Endothelial cell of umbilical vein (primary cell): ENCODE measurements at regions not wholly inside any gene's neighbourhood (a gene's known extent, or its start where the extent isn't known, plus 50 kb on each side); places are given as distances from the start of the nearest gene placed in this dataset.

Source experiments
- BruUV-seq: library from RNA; stranded (reverse); fragments of 400-500 nt; replicated peaks from 2 replicates; lab custom pipeline; 2021; lab: Mats Ljungman, UMichigan
- CTCF ChIA-PET: fragments of 300-600, 350-600 bp; sonication (Branson Sonifier 250); formaldehyde crosslinking; loops from one replicate; lab custom pipeline; 2021; ENCODE audit warnings: antibody characterized with exemption, inconsistent platforms; lab: Charles Lee
- POLR2A ChIA-PET: fragments of 300-600, 350-600 bp; sonication (Branson Sonifier 250); formaldehyde crosslinking; loops from one replicate; lab custom pipeline; 2021; ENCODE audit warnings: antibody characterized with exemption, inconsistent platforms; lab: Charles Lee
- DNase-seq: peaks from one replicate; pipeline ENCODE4 v3.0.0-alpha.2; 2011; ENCODE audit warnings: low read depth, low spot score
- FAIRE-seq: peaks from 2 replicates; lab custom pipeline; 2011; peaks lifted over from hg19 to GRCh38; lab: Jason Lieb, UNC
- H2AFZ ChIP-seq: 2 replicates; pipeline ENCODE4 v1.6.0; 2012; ENCODE audit warnings: low read depth, low read length, control low read depth, inconsistent platforms
- H3K27ac ChIP-seq: 2 replicates; pipeline ENCODE4 v1.5.1; 2011; ENCODE audit warnings: low read depth, mild to moderate bottlenecking, control low read depth, low read length, moderate library complexity; ENCODE audit not compliant: insufficient read depth
- H3K27me3 ChIP-seq, 2 experiments: 2 replicates each; pipeline versions ENCODE4 v1.6.0 to v1.6.1; 2011; ENCODE audit warnings: low read length in 2 of 2, mixed read lengths in 1 of 2; ENCODE audit not compliant: control insufficient read depth in 2 of 2, insufficient read depth in 2 of 2
- H3K36me3 ChIP-seq, 2 experiments: 2 replicates in 1 of 2; 3 replicates in 1 of 2; pipeline ENCODE4 v1.5.1; 2011; ENCODE audit warnings: low read length in 2 of 2, mild to moderate bottlenecking in 1 of 2, moderate library complexity in 1 of 2; ENCODE audit not compliant: control insufficient read depth in 2 of 2, insufficient read depth in 2 of 2; ENCODE audit errors: extremely low read depth in 1 of 2
- H3K4me1 ChIP-seq: 3 replicates; pipeline ENCODE4 v1.5.1; 2011; ENCODE audit warnings: mild to moderate bottlenecking, low read length; ENCODE audit not compliant: control insufficient read depth, insufficient read depth; ENCODE audit errors: extremely low read depth
- H3K4me2 ChIP-seq: 2 replicates; pipeline ENCODE4 v1.6.1; 2011; ENCODE audit warnings: low read length, control low read depth, mixed read lengths; ENCODE audit not compliant: insufficient read depth
- H3K4me3 ChIP-seq, 3 experiments: fragments of 200-600 bp in 1 of 3; sonication (generic), shearing (Covaris generic) in 1 of 3; replicated peaks in 1 of 3; 2 replicates each; pipeline ENCODE4 v1.5.1; 2011 to 2016; ENCODE audit warnings: control low read depth in 3 of 3, low read length in 3 of 3, mild to moderate bottlenecking in 2 of 3, inconsistent platforms in 1 of 3, low read depth in 1 of 3, moderate library complexity in 1 of 3; ENCODE audit not compliant: insufficient read depth in 1 of 3
- H3K79me2 ChIP-seq: 2 replicates; pipeline ENCODE4 v1.6.0; 2012; ENCODE audit warnings: low read length, inconsistent platforms; ENCODE audit not compliant: control insufficient read depth, insufficient read depth
- H3K9ac ChIP-seq: replicated peaks from 2 replicates; pipeline ENCODE3; 2011; ENCODE audit warnings: low read length, control low read depth; ENCODE audit not compliant: insufficient read depth; ENCODE audit errors: extremely low read depth
- H3K9me1 ChIP-seq: replicated peaks from 3 replicates; pipeline ENCODE4 v1.6.0; 2011; ENCODE audit warnings: mild to moderate bottlenecking, low read length; ENCODE audit not compliant: control insufficient read depth, insufficient read depth; ENCODE audit errors: extremely low read depth
- H3K9me3 ChIP-seq: replicated peaks from 2 replicates; pipeline ENCODE4 v1.5.1; 2012; ENCODE audit warnings: low read length, inconsistent platforms; ENCODE audit not compliant: control insufficient read depth, insufficient read depth
- H4K20me1 ChIP-seq: replicated peaks from 2 replicates; pipeline ENCODE3; 2011; ENCODE audit warnings: mild to moderate bottlenecking, low read length; ENCODE audit not compliant: control insufficient read depth, insufficient read depth; ENCODE audit errors: extremely low read depth
- CTCF ChIP-seq, 2 donors: IDR thresholded peaks; 1 replicate in 1 of 2; 2 replicates in 1 of 2; pipeline ENCODE4 v1.5.1; 2011; ENCODE audit warnings: low read length in 2 of 2, mild to moderate bottlenecking in 2 of 2, moderate library complexity in 2 of 2, control low read depth in 1 of 2, inconsistent platforms in 1 of 2, low read depth in 1 of 2; ENCODE audit not compliant: insufficient read depth in 1 of 2; ENCODE audit errors: extremely low read depth in 1 of 2
- FOS ChIP-seq: IDR thresholded peaks from 2 replicates; pipeline ENCODE4 v1.6.1; 2011; ENCODE audit warnings: mild to moderate bottlenecking, low read length, moderate library complexity, borderline replicate concordance; ENCODE audit not compliant: insufficient read depth
- JUN ChIP-seq: IDR thresholded peaks from 2 replicates; pipeline ENCODE4 v1.6.1; 2011; ENCODE audit warnings: borderline replicate concordance, low read depth; ENCODE audit not compliant: insufficient read length, insufficient read depth
- MYC ChIP-seq: IDR thresholded peaks from one replicate; pipeline ENCODE4 v1.6.1; 2011; ENCODE audit warnings: mild to moderate bottlenecking, low read depth, low read length
- POLR2A ChIP-seq: IDR thresholded peaks from 2 replicates; pipeline ENCODE4 v1.6.1; 2012; ENCODE audit warnings: low read depth, mild to moderate bottlenecking, control low read depth, low read length
- POLR2AphosphoS5 ChIP-seq: IDR thresholded peaks from 2 replicates; pipeline ENCODE4 v1.6.1; 2012; ENCODE audit warnings: low read depth, mild to moderate bottlenecking, control low read depth, low read length, moderate library complexity; ENCODE audit not compliant: insufficient read depth
- dilution Hi-C: fragments of 300-500 bp; cut with MboI; formaldehyde crosslinking; loops from one replicate; pipeline ENCODE4 v1.15.0; 2019; ENCODE audit warnings: low sequenced_read_pairs; ENCODE audit not compliant: extremely low pct_ligation_motif_present
- intact Hi-C: fragments of 100-400 bp; cut with micrococcal nuclease; formaldehyde crosslinking; loops from one replicate; pipeline ENCODE4 v1.10.0; 2022

- H3K27ac ChIP-seq, result no peak overlapping the region
- no peak overlapping the region for H3K9ac ChIP-seq
- POLR2A ChIA-PET, result no interaction called here
- FAIRE-seq (no peak), DNase-seq (no peak)
- no peaks in the 10 kb centered on the region for H3K9me1 ChIP-seq
- no peaks in the 10 kb centered on the region for H3K9me3 ChIP-seq
- CTCF ChIA-PET, result no interaction called here
- H3K4me2 ChIP-seq, result no peak overlapping the region
- no peaks in the 10 kb centered on the region for H3K36me3 ChIP-seq
- H3K27me3 ChIP-seq, result peaks cover 0 to 3% of the 10 kb centered on the region in 2 experiments
- H4K20me1 ChIP-seq, result no peaks in the 10 kb centered on the region
- dilution Hi-C loops (no loop called here), intact Hi-C loops (no loop called here)
- no peak overlapping the region for H3K4me3 ChIP-seq
- BruUV-seq, result no TSS peak
- TF ChIP-seq FOS, result no peak
- no peak for TF ChIP-seq MYC
- no peak for TF ChIP-seq JUN
- no peak for TF ChIP-seq POLR2A
- TF ChIP-seq POLR2AphosphoS5, result no peak
- no peak for TF ChIP-seq CTCF (IDR thresholded peaks at IDR 0.05; ENCODE audit: extremely low read depth in 1 of 2, insufficient read depth in 1 of 2, low read depth in 1 of 2, low read length in 2 of 2)
- no peaks in the 10 kb centered on the region for H3K4me1 ChIP-seq
- no peaks in the 10 kb centered on the region for H3K79me2 ChIP-seq
- H2AFZ ChIP-seq, result no peak overlapping the region
Measured at GRCh38 chr13:97892717-97893116, 60.8 kb upstream of the IPO5 start.

- Histone ChIP-seq H3K27ac (no peak overlapping the region), H3K27me3 (peaks cover 0 to 3% of the 10 kb centered on the region in 2 experiments), H3K79me2 (no peaks in the 10 kb centered on the region), H3K9me3 (no peaks in the 10 kb centered on the region), H3K9me1 (no peaks in the 10 kb centered on the region), H3K36me3 (no peaks in the 10 kb centered on the region), H3K4me1 (no peaks in the 10 kb centered on the region), H3K9ac (no peak overlapping the region), H4K20me1 (no peaks in the 10 kb centered on the region), H2AFZ (no peak overlapping the region), H3K4me2 (no peak overlapping the region), H3K4me3 (no peak overlapping the region)
- intact Hi-C loops, result no loop called here
- TF ChIP-seq CTCF (IDR thresholded peaks at IDR 0.05; ENCODE audit: extremely low read depth in 1 of 2, insufficient read depth in 1 of 2, low read depth in 1 of 2, low read length in 2 of 2), result no peak
- no peak for TF ChIP-seq POLR2A
- no peak for TF ChIP-seq JUN
- DNase-seq (no peak), FAIRE-seq (no peak)
- POLR2A ChIA-PET, result no interaction called here
- dilution Hi-C loops, result no loop called here
- BruUV-seq, result no TSS peak
- CTCF ChIA-PET, result no interaction called here
Measured at GRCh38 chr13:97895383-97895782, 58.1 kb upstream of the IPO5 start.
